Gastroesophageal sphincter (tissue), 3 donors: ENCODE measurements at regions not wholly inside any gene's neighbourhood (a gene's known extent, or its start where the extent isn't known, plus 50 kb on each side); places are given as distances from the start of the nearest gene placed in this dataset.

Experiments used
- EP300 ChIP-seq: sonication (generic); formaldehyde crosslinking; IDR thresholded peaks from one replicate; pipeline ENCODE4 v1.6.1; 2017; ENCODE audit warnings: antibody characterized with exemption, mild to moderate bottlenecking
- POLR2A ChIP-seq, 2 donors: fragments of 450-650 bp; IDR thresholded peaks; one replicate each; pipeline ENCODE4 v1.6.1; 2017; ENCODE audit warnings: antibody characterized with exemption in 2 of 2, mild to moderate bottlenecking in 2 of 2, moderate library complexity in 1 of 2
- TF ChIP-seq, protein P1 (sequence below), 4 experiments: fragments of 200-600 bp in 2 of 4; fragments of 450-650 bp in 2 of 4; sonication (generic) in 1 of 4; IDR thresholded peaks; one replicate each; pipeline ENCODE4 v1.5.1; 2017 to 2019; ENCODE audit warnings: antibody characterized with exemption in 4 of 4, mild to moderate bottlenecking in 2 of 4, moderate library complexity in 2 of 4

DNA sequence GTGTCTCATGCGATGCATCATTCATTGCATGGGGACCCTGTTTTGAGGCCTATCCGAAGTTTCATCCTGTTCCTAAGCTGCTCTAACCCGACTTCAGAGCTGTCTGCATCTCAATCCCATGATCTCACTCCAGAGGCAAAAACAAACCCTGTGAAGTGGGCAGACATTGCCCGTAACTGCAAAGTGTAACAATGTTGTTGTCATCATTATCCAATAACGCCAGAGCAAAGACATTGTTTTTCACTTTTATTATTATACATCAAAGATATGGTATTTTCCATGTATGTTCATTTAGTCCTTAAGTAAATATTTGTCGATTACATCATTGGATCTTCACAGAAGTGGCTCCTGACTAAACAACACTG, 246.7 kb downstream of the KLF6 start:
- TF ChIP-seq POLR2A (IDR thresholded peaks at IDR 0.05) (no peak), EP300 (no peak)
- TF ChIP-seq, protein P1, sequence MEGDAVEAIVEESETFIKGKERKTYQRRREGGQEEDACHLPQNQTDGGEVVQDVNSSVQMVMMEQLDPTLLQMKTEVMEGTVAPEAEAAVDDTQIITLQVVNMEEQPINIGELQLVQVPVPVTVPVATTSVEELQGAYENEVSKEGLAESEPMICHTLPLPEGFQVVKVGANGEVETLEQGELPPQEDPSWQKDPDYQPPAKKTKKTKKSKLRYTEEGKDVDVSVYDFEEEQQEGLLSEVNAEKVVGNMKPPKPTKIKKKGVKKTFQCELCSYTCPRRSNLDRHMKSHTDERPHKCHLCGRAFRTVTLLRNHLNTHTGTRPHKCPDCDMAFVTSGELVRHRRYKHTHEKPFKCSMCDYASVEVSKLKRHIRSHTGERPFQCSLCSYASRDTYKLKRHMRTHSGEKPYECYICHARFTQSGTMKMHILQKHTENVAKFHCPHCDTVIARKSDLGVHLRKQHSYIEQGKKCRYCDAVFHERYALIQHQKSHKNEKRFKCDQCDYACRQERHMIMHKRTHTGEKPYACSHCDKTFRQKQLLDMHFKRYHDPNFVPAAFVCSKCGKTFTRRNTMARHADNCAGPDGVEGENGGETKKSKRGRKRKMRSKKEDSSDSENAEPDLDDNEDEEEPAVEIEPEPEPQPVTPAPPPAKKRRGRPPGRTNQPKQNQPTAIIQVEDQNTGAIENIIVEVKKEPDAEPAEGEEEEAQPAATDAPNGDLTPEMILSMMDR (IDR thresholded peaks at IDR 0.05), result no peak
